Fibroblast of mammary gland (primary cell): ENCODE measurements at regions not wholly inside any gene's neighbourhood (a gene's known extent, or its start where the extent isn't known, plus 50 kb on each side); places are given as distances from the start of the nearest gene placed in this dataset.

ENCODE experiments used
- DNase-seq: peaks from one replicate; pipeline ENCODE4 v3.0.0-alpha.2; 2010; ENCODE audit warnings: low read depth
- H3K4me3 ChIP-seq: 2 replicates; pipeline ENCODE4 v1.5.1; 2011; ENCODE audit warnings: low read depth, mild to moderate bottlenecking, low read length, moderate library complexity; ENCODE audit not compliant: control insufficient read depth
- TF ChIP-seq, protein P1 (sequence below): conservative IDR thresholded peaks from 2 replicates; pipeline ENCODE4 v1.5.1; 2011; ENCODE audit warnings: low read depth, low read length, inconsistent platforms; ENCODE audit not compliant: control insufficient read depth, insufficient read depth

DNA sequence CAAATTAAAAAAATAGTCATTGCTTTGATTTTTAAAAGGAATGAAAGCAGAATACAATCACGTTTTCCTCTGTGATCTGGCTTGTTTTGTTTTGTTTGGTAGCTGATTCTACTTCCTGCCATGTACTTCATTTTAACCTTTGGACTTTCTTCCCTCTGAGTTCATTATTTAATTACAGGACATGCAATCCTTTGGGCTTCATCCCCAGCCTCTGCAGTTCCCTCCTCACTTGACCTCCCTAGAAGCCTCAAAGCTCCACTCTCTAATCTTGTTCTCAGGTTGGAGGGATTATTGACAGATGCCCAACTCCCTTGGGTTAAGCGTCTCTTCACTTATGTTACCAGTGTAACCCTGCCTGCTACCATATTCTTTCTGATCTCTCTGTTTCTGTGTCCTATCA lies 967.9 kb upstream of the SEL1L start:
- no peak for DNase-seq
- no peak overlapping the region for H3K4me3 ChIP-seq
- TF ChIP-seq, protein P1, sequence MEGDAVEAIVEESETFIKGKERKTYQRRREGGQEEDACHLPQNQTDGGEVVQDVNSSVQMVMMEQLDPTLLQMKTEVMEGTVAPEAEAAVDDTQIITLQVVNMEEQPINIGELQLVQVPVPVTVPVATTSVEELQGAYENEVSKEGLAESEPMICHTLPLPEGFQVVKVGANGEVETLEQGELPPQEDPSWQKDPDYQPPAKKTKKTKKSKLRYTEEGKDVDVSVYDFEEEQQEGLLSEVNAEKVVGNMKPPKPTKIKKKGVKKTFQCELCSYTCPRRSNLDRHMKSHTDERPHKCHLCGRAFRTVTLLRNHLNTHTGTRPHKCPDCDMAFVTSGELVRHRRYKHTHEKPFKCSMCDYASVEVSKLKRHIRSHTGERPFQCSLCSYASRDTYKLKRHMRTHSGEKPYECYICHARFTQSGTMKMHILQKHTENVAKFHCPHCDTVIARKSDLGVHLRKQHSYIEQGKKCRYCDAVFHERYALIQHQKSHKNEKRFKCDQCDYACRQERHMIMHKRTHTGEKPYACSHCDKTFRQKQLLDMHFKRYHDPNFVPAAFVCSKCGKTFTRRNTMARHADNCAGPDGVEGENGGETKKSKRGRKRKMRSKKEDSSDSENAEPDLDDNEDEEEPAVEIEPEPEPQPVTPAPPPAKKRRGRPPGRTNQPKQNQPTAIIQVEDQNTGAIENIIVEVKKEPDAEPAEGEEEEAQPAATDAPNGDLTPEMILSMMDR: no peak

DNA sequence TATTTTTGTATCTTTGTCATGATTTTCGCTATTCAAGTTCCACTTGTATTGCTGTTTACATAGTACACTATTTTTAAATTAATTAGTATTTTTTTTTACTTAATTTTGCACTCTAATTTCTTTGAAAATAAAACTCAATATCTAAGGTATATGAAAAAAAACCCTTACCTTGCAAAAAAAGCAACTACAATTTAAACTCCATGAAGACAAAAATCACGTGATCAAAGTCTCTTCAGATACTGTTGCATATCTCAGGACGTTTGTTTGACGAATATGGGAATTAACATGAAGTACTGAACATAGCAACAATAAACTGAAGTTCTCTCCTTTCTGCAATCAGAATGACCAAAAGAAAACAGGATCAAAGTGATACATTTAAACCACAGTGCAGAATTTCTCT lies 968.4 kb upstream of the SEL1L start:
- no peak overlapping the region for H3K4me3 ChIP-seq
- TF ChIP-seq, protein P1: no peak
- no peak for DNase-seq

DNA sequence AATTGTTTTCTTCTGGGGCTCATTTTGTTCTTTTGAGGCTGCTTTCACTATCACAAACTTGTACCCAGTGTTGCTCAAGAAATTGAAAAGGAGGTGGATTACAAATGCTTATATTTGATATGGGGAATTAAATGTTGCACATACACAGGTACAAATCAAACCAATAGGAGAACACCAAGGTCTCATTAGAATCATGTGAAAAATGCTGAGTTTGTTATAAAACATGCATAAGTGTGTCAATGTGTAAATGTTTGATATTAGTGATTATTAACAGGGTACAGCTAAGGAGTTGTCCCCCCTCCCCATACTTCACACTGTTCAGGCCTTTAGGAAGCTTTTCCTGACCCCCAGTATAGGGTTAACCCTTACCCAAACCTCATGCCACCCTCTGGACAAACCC lies 971.2 kb upstream of the SEL1L start:
- TF ChIP-seq, protein P1: no peak
- no peak for DNase-seq
- H3K4me3 ChIP-seq: no peak overlapping the region

DNA sequence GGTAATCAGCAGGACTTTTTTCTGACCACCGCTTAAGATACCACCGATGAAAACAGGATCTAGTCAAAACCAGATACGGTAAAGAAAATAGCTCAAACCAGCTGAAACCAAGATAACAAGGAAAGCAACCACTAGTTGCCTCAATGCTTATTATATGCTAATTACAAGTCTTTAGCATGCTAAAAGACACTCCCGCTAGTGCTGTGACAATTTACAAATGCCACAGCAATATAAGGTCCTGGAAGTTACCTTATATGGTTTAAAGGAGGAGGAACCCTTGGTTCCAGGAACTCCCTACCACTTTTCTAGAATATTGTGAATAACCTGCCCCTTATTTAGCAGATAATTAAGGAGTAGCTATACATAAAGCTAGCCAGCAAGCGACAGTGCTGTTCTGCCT lies 976.4 kb upstream of the SEL1L start:
- DNase-seq: no peak
- H3K4me3 ChIP-seq: no peak overlapping the region
- TF ChIP-seq, protein P1: no peak

DNA sequence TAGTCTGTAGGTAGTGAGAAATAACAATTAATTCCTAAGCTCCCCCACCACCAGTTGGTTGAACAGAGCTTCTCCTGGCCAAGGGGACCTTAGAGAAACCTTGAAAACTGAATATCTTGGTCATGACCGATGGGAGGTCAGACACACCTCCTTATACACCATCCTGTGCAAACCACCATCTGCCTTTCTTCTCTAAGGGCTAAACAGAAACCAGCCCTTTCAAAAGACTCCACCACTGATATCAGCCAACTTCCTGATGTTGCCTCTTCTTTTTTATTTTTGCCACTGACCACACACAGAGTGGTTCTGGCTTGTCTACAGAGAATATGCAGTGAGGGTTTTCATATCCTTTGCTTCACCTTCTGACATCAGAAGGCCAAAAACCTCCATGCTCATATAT lies 977.7 kb upstream of the SEL1L start:
- TF ChIP-seq, protein P1: no peak
- DNase-seq: no peak
- H3K4me3 ChIP-seq: no peak overlapping the region

DNA sequence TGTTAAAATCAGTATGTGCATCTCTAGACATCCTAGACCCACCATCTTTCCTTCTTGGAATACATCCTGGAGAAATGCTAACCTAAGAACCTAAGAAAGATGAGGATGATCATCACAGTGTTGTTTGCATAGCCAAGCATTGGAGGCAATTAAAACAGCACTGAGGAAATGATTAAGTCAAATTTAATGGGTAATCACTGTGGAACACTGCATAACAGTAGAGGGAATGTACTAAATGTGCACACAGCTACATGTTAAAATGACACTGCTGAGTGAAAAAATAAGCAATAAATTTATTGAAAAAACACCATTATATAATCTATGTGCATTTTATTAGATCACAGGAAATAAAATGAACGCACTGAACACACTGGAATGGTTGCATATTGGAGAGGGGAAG lies 987.1 kb upstream of the SEL1L start:
- no peak overlapping the region for H3K4me3 ChIP-seq
- no peak for DNase-seq

More for the DNA sequence above, 987.1 kb upstream of the SEL1L start:
- TF ChIP-seq, protein P1: no peak
